NB4 (cell line): ENCODE measurements at regions not wholly inside any gene's neighbourhood (a gene's known extent, or its start where the extent isn't known, plus 50 kb on each side); places are given as distances from the start of the nearest gene placed in this dataset.

Source experiments
- POLR2A ChIP-seq: IDR thresholded peaks from 2 replicates; pipeline ENCODE4 v1.6.1; 2011; ENCODE audit warnings: mild to moderate bottlenecking; ENCODE audit not compliant: insufficient read length; ENCODE audit errors: extremely low read depth
- TF ChIP-seq, protein P1 (sequence below): IDR thresholded peaks from one replicate; pipeline ENCODE4 v1.5.1; 2012; ENCODE audit warnings: low read depth, low read length
- TF ChIP-seq, protein P2 (sequence below): IDR thresholded peaks from 2 replicates; pipeline ENCODE4 v1.6.1; 2011; ENCODE audit warnings: low read depth, low read length

DNA sequence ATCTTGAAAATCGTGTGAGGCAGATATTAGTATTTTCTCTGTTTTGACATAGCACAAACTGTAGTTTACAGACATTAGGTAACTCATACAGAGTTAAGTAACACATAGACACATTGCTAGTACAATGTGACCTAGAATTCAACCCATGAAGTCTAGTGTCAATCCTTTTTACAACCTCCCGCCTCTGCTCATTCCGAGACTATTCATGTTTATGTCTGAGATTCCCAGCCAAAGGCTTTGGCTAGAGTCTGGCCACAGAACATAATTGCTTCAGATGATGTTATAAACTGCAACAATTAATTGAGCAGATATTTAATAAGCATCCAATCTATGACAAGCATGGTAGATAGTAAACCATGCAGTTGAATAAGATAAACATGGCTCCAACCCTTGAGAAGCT lies 841.0 kb downstream of the STIM2 start:
- TF ChIP-seq, protein P1, sequence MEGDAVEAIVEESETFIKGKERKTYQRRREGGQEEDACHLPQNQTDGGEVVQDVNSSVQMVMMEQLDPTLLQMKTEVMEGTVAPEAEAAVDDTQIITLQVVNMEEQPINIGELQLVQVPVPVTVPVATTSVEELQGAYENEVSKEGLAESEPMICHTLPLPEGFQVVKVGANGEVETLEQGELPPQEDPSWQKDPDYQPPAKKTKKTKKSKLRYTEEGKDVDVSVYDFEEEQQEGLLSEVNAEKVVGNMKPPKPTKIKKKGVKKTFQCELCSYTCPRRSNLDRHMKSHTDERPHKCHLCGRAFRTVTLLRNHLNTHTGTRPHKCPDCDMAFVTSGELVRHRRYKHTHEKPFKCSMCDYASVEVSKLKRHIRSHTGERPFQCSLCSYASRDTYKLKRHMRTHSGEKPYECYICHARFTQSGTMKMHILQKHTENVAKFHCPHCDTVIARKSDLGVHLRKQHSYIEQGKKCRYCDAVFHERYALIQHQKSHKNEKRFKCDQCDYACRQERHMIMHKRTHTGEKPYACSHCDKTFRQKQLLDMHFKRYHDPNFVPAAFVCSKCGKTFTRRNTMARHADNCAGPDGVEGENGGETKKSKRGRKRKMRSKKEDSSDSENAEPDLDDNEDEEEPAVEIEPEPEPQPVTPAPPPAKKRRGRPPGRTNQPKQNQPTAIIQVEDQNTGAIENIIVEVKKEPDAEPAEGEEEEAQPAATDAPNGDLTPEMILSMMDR: no peak
- no peak for TF ChIP-seq POLR2A
- TF ChIP-seq, protein P2, sequence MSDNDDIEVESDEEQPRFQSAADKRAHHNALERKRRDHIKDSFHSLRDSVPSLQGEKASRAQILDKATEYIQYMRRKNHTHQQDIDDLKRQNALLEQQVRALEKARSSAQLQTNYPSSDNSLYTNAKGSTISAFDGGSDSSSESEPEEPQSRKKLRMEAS: no peak
